HepG2 (cell line): ENCODE measurements at regions not wholly inside any gene's neighbourhood (a gene's known extent, or its start where the extent isn't known, plus 50 kb on each side); places are given as distances from the start of the nearest gene placed in this dataset.

Source experiments
- TAF1 ChIP-seq: sonication (generic); formaldehyde crosslinking; IDR thresholded peaks from 2 replicates; pipeline ENCODE4 v1.4.0; 2020; ENCODE audit warnings: missing genetic modification reagents
- ZBTB14 ChIP-seq: sonication (generic); formaldehyde crosslinking; IDR thresholded peaks from 2 replicates; pipeline ENCODE4 v1.4.0; 2020; ENCODE audit warnings: missing genetic modification reagents
- ZHX2 ChIP-seq, 2 experiments: sonication (generic) in 1 of 2; formaldehyde crosslinking in 1 of 2; IDR thresholded peaks; 2 replicates each; pipeline versions ENCODE4 v1.6.1 to v1.9.0; 2014 to 2022; ENCODE audit warnings: antibody characterized with exemption in 1 of 2, borderline replicate concordance in 1 of 2, inconsistent platforms in 1 of 2, low read depth in 1 of 2, missing genetic modification reagents in 1 of 2
- ZNF576 ChIP-seq: sonication (generic); formaldehyde crosslinking; IDR thresholded peaks from 2 replicates; pipeline ENCODE4 v1.4.0; 2020; ENCODE audit warnings: mild to moderate bottlenecking, missing genetic modification reagents
- ZUFSP ChIP-seq: sonication (generic); formaldehyde crosslinking; IDR thresholded peaks from 2 replicates; pipeline ENCODE4 v1.9.0; 2021; ENCODE audit warnings: missing genetic modification reagents, mild to moderate bottlenecking, borderline replicate concordance

GRCh38 chr3:117709108-117709507 lies 999.5 kb downstream of the TUSC7 start (continued):
- TF ChIP-seq ZHX2 (IDR thresholded peaks at IDR 0.05; ENCODE audit: low read depth) = no peak
- no peak for TF ChIP-seq ZHX2 (CRISPR knock-in tag; IDR thresholded peaks at IDR 0.05; ENCODE audit: borderline replicate concordance)
- no peak for TF ChIP-seq ZUFSP (CRISPR knock-in tag)
- TF ChIP-seq TAF1 = no peak
- no peak for TF ChIP-seq ZBTB14
- TF ChIP-seq ZNF576 (CRISPR knock-in tag) = no peak
